Muscle of leg (tissue), 3 donors: ENCODE measurements at regions not wholly inside any gene's neighbourhood (a gene's known extent, or its start where the extent isn't known, plus 50 kb on each side); places are given as distances from the start of the nearest gene placed in this dataset.
A peak's percentile ranks its signal among the peaks of the same experiment; 100 is the strongest.
"Not testable (repeated sequence)": the region's sequence is repeated elsewhere in the genome, so short reads cannot be mapped to it uniquely, and the experiment has no call there.

Experiments used
- DNase-seq: peaks from one replicate; pipeline ENCODE4 v3.0.0; 2013
- H3K27ac ChIP-seq: one replicate; pipeline ENCODE4 v1.5.1; 2013; ENCODE audit warnings: mild to moderate bottlenecking, low read length, control low read depth
- H3K27me3 ChIP-seq: one replicate; pipeline ENCODE4 v1.6.1; 2013; ENCODE audit warnings: low read length; ENCODE audit not compliant: control insufficient read depth, insufficient read depth
- H3K36me3 ChIP-seq: one replicate; pipeline ENCODE4 v1.6.1; 2013; ENCODE audit warnings: low read length; ENCODE audit not compliant: control insufficient read depth, insufficient read depth
- H3K4me1 ChIP-seq: one replicate; pipeline ENCODE4 v1.6.1; 2013; ENCODE audit warnings: low read length; ENCODE audit not compliant: control insufficient read depth, insufficient read depth
- H3K4me3 ChIP-seq: one replicate; pipeline ENCODE4 v1.5.1; 2013; ENCODE audit warnings: low read length, control low read depth
- H3K9me3 ChIP-seq: replicated peaks from 2 replicates; pipeline ENCODE4 v1.6.1; 2013; ENCODE audit warnings: low read depth, low read length; ENCODE audit not compliant: control insufficient read depth
- WGBS: methylation state at CpG from one replicate; pipeline ENCODE4 v1.1.5; 2013; ENCODE audit warnings: missing lambda C conversion rate; ENCODE audit not compliant: insufficient coverage; 5-methylcytosine and 5-hydroxymethylcytosine counted together

DNA sequence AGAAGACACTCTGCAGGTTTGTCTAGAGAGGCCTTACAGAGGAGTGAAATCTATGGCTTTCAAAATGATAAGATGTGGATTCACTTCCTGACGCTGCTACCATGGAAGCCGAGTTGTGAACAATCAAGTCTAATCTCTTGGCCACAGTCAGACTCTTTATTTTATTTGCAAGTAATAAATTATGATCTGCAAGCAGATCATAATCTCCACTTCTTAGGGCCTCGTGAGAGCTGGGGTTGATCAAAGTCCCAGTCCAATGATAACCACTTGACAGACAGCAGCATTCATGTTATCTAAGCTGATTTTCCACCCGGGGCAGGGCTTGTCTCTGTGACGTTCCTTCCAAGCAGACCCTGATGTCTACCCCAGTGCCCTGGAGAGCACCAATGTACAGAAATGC is 776.4 kb upstream of the AUTS2 start:
- no peak for DNase-seq
- no peaks in the 10 kb centered on the region for H3K36me3 ChIP-seq
- H3K27ac ChIP-seq, result no peak overlapping the region
- no peaks in the 10 kb centered on the region for H3K27me3 ChIP-seq
- H3K4me1 ChIP-seq, result no peaks in the 10 kb centered on the region
- WGBS, result no CpG with 5 or more reads among the region's 5 CpGs
- peaks cover 9% of the 10 kb centered on the region for H3K9me3 ChIP-seq
- no peak overlapping the region for H3K4me3 ChIP-seq

DNA sequence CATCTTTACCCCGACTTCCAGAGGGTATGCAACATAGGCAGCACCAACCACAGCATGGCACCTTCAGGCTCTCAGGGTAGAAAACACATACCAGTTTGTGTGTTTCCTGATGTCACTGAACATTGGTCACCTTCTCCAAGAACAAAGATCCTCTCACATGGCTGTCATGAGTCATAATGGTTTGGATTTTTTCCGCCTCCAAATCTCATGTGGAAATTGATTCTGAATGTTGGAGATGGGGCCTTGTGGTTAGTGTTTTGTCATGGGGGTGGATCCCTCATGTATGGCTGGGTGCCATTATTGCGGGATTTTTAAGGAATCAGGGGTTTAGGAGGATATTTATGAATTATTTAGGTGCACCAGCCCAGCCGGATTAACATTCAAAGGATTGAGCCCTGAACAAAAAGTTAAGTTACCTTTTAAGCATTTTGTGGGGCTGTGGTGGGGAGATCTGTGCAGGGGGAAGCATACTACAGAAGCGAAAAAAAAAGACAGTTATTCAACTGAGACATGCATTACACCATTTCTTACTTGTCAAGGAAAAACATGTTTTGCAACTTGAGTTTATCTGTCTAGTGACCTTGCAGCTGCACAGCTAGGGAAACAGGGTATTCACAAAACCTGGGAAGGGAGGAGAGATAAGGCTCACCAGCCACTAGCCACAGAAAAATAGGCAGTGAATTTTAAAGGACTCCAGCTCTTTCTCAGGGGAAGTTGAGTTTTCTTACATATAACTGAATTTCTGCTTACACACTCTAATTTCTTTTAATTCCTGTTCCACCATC is 774.1 kb upstream of the AUTS2 start:
- no peak overlapping the region for H3K27ac ChIP-seq
- H3K27me3 ChIP-seq, result no peaks in the 10 kb centered on the region
- no peaks in the 10 kb centered on the region for H3K4me1 ChIP-seq
- DNase-seq, result no peak
- WGBS, result 92% methylated on average over 3 of the region's 5 CpGs
- peaks cover 9% of the 10 kb centered on the region for H3K9me3 ChIP-seq
- no peaks in the 10 kb centered on the region for H3K36me3 ChIP-seq
- no peak overlapping the region for H3K4me3 ChIP-seq

DNA sequence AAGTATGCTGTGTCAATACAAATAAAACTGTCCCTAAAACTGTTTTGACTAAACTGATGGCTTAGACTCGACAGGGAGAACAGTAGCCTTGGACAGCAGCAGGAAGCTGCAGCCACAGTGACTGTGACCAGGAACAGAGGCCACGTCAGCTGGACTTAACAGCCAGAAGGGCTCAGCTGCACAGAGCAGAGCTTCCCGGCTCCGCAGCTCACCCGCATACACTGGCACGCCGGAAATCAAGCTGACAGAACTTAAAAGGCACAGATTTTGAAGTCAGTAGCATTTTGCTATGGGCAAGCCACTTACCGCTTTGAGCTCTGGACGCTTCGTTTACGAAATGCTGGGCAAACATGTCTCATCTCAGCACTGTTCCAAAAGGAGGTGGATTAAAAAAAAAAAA is 769.7 kb upstream of the AUTS2 start:
- Histone ChIP-seq H3K36me3 (no peaks in the 10 kb centered on the region), H3K4me3 (no peak overlapping the region), H3K9me3 (peaks cover 16% of the 10 kb centered on the region), H3K27me3 (no peaks in the 10 kb centered on the region), H3K27ac (no peak overlapping the region), H3K4me1 (no peaks in the 10 kb centered on the region)
- 52% methylated on average over 7 of the region's 11 CpGs for WGBS
- DNase-seq, result no peak

DNA sequence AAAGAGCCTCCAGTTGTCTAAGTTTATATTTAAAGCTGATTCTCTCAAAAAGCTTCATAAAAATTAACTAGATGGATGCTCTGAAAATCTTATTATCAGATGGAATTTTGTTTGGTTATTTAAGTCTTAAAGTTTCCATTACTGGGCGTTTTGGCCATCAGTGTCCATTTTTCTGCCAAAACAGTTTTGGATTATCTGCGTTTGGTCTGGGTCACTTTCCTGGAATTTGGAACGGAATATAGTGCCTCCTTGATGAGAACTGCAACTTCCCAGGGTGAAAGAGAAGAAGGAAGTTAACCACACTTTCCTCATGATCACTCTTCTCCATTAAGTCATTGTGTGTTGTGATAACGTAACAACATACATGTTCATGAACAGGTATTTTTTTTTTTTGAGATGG is 764.9 kb upstream of the AUTS2 start:
- DNase-seq, result peak; percentile 85
- no CpG with 5 or more reads among the region's 4 CpGs for WGBS
- Histone ChIP-seq H3K9me3 (peaks cover 7% of the 10 kb centered on the region), H3K4me3 (no peak overlapping the region), H3K27me3 (no peaks in the 10 kb centered on the region), H3K27ac (no peak overlapping the region), H3K4me1 (no peaks in the 10 kb centered on the region), H3K36me3 (no peaks in the 10 kb centered on the region)

DNA sequence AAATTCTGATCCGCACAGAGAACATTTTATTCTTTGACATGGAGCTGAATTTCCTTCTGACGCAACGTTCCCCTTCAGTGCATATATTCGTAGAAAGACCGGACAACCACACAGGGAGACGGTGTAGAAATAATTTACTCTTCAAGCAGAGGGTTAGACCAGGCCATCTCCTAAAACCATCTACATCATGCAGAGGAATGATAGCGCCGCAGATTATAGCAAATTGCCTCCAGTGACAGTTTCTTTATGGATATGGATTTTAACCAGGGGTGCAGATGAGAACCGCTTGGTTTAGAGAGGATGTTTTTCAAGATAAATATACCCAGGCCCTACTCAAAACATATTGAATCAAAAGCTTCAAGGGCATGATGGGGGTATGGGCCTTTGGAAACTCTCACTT is 759.3 kb upstream of the AUTS2 start:
- H3K27ac ChIP-seq, result no peak overlapping the region
- no peak for DNase-seq
- H3K9me3 ChIP-seq, result no peaks in the 10 kb centered on the region
- no peaks in the 10 kb centered on the region for H3K36me3 ChIP-seq
- no peak overlapping the region for H3K4me3 ChIP-seq
- H3K27me3 ChIP-seq, result no peaks in the 10 kb centered on the region
- whole genome bisulfite sequencing, result 98% methylated on average over 6 of the region's 9 CpGs
- H3K4me1 ChIP-seq, result peaks cover 2% of the 10 kb centered on the region

DNA sequence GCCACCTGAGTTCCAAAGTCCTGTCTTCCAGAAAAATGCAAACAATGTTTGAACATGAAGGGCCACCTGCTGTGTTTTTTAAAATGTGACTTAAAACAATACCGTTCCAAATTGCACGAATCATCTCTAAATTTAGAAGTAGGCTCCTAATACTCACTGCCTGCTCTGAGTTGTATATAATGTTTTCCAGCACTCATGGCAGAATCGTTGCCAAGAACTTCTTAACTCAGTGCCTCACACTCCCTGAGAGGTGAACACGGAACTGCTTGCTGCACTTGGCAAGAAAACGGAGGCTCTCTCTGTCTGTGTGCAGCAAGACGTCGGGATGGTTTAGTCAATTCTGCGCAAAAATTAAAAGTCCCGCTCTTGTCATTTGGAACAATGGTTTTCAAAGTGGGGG is 757.3 kb upstream of the AUTS2 start:
- no peak overlapping the region for H3K4me3 ChIP-seq
- H3K9me3 ChIP-seq, result no peaks in the 10 kb centered on the region
- H3K27me3 ChIP-seq, result no peaks in the 10 kb centered on the region
- H3K4me1 ChIP-seq, result peaks cover 2% of the 10 kb centered on the region
- no peak overlapping the region for H3K27ac ChIP-seq
- peak; percentile 91 for DNase-seq
- WGBS, result 13% methylated on average over 5 of the region's 9 CpGs
- H3K36me3 ChIP-seq, result no peaks in the 10 kb centered on the region

DNA sequence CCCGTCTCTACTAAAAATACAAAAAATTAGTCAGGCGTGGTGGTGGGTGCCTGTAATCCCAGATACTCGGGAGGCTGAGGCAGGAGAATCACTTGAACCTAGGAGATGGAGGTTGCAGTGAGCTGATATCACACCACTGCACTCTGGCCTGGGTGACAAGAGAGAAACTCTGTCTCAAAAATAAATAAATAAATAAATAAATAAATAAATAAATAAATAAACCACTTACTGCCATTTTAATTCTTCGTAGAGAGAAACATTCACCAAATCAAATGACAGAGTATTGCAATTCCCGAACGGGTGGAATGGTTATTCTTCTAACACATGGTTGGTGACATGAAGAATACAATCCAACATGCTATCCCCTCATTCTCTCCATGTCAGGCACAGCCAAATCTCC is 754.3 kb upstream of the AUTS2 start:
- DNase-seq, H3K4me1 ChIP-seq, H3K27me3 ChIP-seq, H3K36me3 ChIP-seq, H3K9me3 ChIP-seq, H3K27ac ChIP-seq, H3K4me3 ChIP-seq: not testable (repeated sequence)
- WGBS, result no CpG with 5 or more reads among the region's 6 CpGs

DNA sequence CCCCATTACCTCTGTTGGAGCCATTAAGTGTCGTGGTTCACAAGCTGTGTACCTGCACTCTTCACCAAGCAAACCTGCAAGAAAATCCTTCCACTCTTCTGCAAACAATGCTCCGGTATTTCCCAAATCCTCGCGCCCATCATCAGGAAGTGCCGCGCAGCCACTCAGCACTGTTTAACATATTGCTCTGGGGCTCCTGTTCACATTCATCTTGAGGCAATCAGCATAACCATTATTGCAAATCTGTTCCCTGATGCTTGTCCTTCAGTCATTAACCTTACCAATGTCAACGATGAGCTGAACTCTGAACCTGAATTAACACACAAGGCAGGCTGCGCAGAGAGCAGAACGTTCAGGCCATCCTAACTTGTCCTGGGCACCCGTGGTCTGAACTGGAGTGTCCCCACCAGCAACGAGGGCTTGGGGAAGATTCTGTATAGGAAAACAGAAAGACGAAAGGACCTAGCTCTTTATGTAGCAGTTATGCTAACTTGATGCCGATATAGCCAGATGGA is 751.4 kb upstream of the AUTS2 start:
- Histone ChIP-seq H3K36me3 (no peaks in the 10 kb centered on the region), H3K9me3 (no peaks in the 10 kb centered on the region), H3K4me1 (no peaks in the 10 kb centered on the region), H3K4me3 (no peak overlapping the region), H3K27me3 (no peaks in the 10 kb centered on the region), H3K27ac (no peak overlapping the region)
- no peak for DNase-seq
- WGBS, result 88% methylated on average over 7 of the region's 13 CpGs

DNA sequence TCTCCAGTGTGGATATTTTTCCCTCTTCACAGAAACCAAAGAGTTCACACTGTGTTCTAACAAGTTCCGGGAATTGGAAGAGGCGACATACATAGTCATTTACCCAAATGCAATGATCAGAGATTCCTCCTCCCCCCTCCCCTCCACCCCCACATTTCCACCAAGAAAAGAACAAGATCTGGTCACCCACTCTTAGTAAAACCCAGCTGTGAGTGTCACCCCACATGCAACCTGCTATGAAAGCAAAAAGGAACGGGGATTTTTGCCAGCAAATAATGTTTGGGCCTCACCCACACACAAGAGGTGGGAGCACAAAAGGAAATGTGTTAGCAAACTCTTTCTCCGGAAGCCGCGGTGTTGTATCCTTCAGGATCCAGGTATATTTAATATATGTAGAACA is 745.0 kb upstream of the AUTS2 start:
- Histone ChIP-seq H3K36me3 (no peaks in the 10 kb centered on the region), H3K4me3 (no peak overlapping the region), H3K27me3 (no peaks in the 10 kb centered on the region), H3K9me3 (no peaks in the 10 kb centered on the region), H3K4me1 (no peaks in the 10 kb centered on the region), H3K27ac (no peak overlapping the region)
- 92% methylated on average over 2 of the region's 6 CpGs for WGBS
- DNase-seq, result no peak

DNA sequence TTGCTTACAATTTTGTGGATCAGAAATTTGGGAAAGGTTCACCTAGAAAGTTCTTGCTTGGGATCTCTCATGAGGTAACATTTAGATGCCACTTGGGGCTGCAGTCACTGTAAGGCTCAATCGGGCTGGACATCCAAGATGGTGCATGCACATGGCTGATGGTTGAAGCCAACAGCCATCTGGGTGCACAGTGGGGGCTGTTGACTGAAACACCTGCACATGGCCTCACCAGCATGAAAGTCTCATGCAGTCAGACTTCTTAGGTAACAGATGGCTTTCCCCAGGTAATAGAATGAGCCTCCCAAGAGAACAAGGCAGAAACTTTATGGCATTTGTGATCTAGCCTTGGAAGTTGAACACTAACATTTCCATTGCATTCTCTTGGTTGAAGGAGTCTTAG is 740.7 kb upstream of the AUTS2 start:
- no peaks in the 10 kb centered on the region for H3K4me1 ChIP-seq
- no peak overlapping the region for H3K4me3 ChIP-seq
- no peaks in the 10 kb centered on the region for H3K27me3 ChIP-seq
- WGBS, result 80% methylated on average over 1 of the region's 1 CpG
- no peak for DNase-seq
- H3K36me3 ChIP-seq, result no peaks in the 10 kb centered on the region
- no peaks in the 10 kb centered on the region for H3K9me3 ChIP-seq
- no peak overlapping the region for H3K27ac ChIP-seq

DNA sequence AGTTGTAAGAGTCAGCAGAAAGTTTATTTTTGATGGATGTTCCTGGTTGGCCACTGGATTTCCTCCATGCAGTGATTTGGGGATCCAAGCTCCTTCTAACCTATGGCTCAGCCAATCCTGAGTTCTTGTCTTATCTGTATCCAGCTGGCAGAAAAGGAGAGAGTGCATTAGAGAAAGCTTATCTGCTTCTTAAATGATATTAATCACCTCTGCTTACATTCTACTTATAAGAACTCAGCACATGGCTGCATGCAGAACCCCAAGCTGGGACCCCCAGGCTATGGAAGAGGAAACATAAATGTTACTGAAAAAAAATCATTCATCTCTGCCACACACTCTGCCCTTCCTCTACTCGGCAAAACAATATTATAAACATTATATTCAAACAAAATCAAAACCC is 739.8 kb upstream of the AUTS2 start:
- Histone ChIP-seq H3K27me3 (no peaks in the 10 kb centered on the region), H3K27ac (no peak overlapping the region), H3K36me3 (no peaks in the 10 kb centered on the region), H3K9me3 (no peaks in the 10 kb centered on the region), H3K4me1 (no peaks in the 10 kb centered on the region), H3K4me3 (no peak overlapping the region)
- WGBS, result no CpG with 5 or more reads among the region's 1 CpG
- no peak for DNase-seq
